ENCODE measurements at regions not wholly inside any gene's neighbourhood (a gene's known extent, or its start where the extent isn't known, plus 50 kb on each side); places are given as distances from the start of the nearest gene placed in this dataset.
"Not testable (repeated sequence)": the region's sequence is repeated elsewhere in the genome, so short reads cannot be mapped to it uniquely, and the experiment has no call there.

GRCh38 chr21:28025111-28025510 is 967.6 kb downstream of the LTN1 start:
- no peak for DNase-seq

GRCh38 chr21:28018741-28019669 is 973.7 kb downstream of the LTN1 start:
- TF ChIP-seq POLR2A (IDR thresholded peaks at IDR 0.05; ENCODE audit: low read length) (no peak), GATA1 (IDR thresholded peaks at IDR 0.05; ENCODE audit: low read depth, low read length) (no peak)
- DNase-seq = no peak

More at GRCh38 chr21:28025111-28025510, 967.6 kb downstream of the LTN1 start:
- TF ChIP-seq POLR2A (IDR thresholded peaks at IDR 0.05; ENCODE audit: low read length) = no peak
- TF ChIP-seq GATA1 (IDR thresholded peaks at IDR 0.05; ENCODE audit: low read depth, low read length) = no peak

DNA sequence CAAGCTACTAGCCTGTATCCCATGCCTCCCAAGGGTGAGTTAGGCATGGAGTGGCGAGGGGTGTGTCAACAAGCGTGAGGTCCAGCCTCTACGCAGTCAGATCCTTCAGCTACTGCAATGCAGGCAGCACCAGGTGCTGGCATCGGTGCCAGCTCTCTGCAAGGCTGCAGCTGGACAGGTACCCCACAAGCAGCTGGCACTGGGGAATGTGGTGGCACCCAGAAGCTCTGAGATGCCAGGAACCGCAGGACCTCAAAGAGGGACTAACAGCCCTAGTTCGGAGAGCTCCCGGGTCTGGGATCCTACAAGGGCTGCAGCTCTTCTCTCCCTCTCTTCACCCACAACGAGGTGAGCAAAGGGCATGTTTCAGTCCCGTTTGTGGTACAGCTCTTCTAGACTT is 974.5 kb downstream of the LTN1 start:
- no peak for DNase-seq
- no peak for TF ChIP-seq POLR2A (IDR thresholded peaks at IDR 0.05; ENCODE audit: low read length)
- no peak for TF ChIP-seq GATA1 (IDR thresholded peaks at IDR 0.05; ENCODE audit: low read depth, low read length)

GRCh38 chr21:28016571-28016970 is 976.1 kb downstream of the LTN1 start:
- TF ChIP-seq GATA1 (IDR thresholded peaks at IDR 0.05; ENCODE audit: low read depth, low read length) = no peak
- no peak for TF ChIP-seq POLR2A (IDR thresholded peaks at IDR 0.05; ENCODE audit: low read length)
- DNase-seq = no peak

GRCh38 chr21:28013123-28013522 is 979.6 kb downstream of the LTN1 start:
- DNase-seq = not testable (repeated sequence)

GRCh38 chr21:28011970-28012369 is 980.7 kb downstream of the LTN1 start:
- DNase-seq = not testable (repeated sequence)

GRCh38 chr21:28008245-28008644 is 984.4 kb downstream of the LTN1 start:
- DNase-seq = not testable (repeated sequence)

DNA sequence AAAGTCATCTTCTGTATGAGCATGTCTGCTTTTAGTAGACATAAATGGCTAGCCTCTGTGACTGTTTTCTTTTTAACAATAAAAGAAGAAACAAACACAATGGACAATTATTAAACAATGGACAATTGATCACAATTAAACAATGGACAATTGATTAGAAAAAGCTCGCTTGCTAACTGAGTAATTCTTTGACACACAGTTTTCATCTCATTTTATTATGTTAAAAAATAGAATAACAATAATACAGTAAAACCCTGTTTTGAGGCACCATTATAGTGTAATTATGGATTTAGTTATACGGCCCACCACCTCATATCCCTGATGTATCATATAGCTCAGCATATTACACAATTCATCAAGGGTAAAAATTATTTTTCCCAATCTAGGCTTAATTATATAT is 989.0 kb downstream of the LTN1 start:
- not testable (repeated sequence) for DNase-seq

GRCh38 chr21:27996906-27997305 is 995.8 kb downstream of the LTN1 start:
- not testable (repeated sequence) for DNase-seq

DNA sequence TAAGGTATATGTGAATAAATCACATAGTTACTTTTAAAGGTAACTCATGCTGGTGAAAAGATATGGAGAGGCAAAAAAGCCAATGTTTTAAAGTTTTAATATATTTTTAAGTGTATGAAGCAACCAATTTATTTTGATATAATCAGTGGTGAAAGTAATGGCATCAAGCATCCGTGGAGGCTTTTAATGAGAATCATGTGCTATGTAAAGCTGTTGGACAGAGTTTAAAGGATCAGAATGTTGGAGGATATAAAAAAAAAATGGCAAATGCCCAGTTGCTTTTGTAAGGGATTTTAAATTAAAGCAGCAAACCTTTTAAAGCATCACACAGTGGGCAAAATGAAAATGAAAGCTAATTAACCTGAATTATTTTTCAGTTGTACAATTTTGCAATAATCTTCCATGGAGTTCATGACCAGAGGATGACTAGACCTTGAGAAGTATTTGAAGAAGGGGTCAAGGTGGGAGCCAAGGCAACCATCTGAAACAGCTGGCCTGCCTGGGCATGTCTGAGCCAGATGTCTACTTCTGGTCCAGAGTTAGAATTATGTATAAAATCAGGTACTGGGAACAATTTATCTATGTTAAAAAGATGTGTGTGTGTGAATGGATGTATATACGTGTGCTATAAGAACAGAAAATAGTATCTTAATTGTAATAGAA is 1007.9 kb downstream of the LTN1 start:
- DNase-seq = not testable (repeated sequence)

GRCh38 chr21:27979446-27979845 is 1012.6 kb upstream of the ADAMTS5 start:
- DNase-seq = not testable (repeated sequence)

DNA sequence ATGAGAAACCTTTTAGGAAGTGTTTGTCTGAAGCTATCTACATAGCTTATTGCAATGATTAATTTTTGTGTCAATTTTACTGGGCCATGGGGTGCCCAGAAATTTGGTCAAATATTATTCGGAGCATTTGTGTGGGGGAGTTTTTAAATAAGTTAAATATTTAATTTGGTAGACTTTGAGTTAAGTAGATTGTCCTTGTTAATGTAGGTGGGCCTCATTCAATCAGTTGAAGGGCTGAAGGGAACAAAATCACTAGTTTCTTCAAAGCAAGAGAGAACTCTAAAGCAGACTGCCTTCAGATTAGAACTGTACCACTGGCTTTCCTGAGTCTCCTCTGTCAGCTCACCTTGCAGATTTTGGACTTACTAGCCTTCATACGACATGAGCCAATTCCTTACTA is 1008.6 kb upstream of the ADAMTS5 start:
- DNase-seq = no peak
- TF ChIP-seq GATA1 (IDR thresholded peaks at IDR 0.05; ENCODE audit: low read depth, low read length) (no peak), POLR2A (IDR thresholded peaks at IDR 0.05; ENCODE audit: low read length) (no peak)

GRCh38 chr21:27974152-27974551 is 1007.3 kb upstream of the ADAMTS5 start:
- DNase-seq = not testable (repeated sequence)

GRCh38 chr21:27968240-27968639 is 1001.4 kb upstream of the ADAMTS5 start:
- not testable (repeated sequence) for DNase-seq

DNA sequence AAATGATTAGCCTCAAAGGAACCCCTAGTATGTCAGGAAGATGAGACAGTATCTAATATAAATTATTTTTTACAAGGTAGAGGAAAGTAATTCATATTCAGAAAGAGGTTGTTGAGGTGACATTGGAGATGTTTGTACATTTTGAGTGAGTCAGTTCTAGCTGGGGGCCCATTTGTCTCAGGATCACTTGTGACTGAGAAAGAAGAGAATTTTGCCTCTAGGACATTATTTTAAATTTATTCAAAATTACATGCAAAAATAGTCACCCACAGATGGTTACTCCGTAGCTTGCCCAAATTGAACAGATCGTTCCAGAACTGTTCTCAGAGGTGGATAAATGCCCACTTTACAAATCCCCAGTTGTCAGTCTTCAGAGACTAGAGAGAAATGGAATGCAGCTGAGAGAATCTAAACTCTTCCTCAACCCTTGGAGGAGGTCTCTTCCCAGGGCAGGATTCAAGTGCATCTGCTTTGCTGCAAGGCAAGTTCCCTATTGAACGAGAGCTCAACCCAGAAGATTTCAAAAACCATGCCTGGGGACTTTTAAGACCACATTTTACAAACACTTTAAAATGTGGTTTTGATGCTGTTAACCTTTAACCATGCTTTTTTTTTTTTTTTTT is 987.8 kb upstream of the ADAMTS5 start:
- no peak for TF ChIP-seq GATA1 (IDR thresholded peaks at IDR 0.05; ENCODE audit: low read depth, low read length)
- TF ChIP-seq POLR2A (IDR thresholded peaks at IDR 0.05; ENCODE audit: low read length) = no peak

More for the DNA sequence above, 987.8 kb upstream of the ADAMTS5 start:
- no peak for DNase-seq
